ENCODE measurements at regions not wholly inside any gene's neighbourhood (a gene's known extent, or its start where the extent isn't known, plus 50 kb on each side); places are given as distances from the start of the nearest gene placed in this dataset.

- H3K4me2 ChIP-seq (ENCODE audit: low read length), result no peak overlapping the region
- POLR2A ChIA-PET, result no interaction called here
Measured at GRCh38 chr1:219492717-219493116, 120.2 kb downstream of the ZC3H11B start.

More at GRCh38 chr1:219492717-219493116, 120.2 kb downstream of the ZC3H11B start:
- ATAC-seq, result no peak
- intact Hi-C loops (cut with micrococcal nuclease), result no loop called here
- Histone ChIP-seq H3K9ac (ENCODE audit: low read length) (no peak overlapping the region), H3K9me3 (ENCODE audit: control insufficient read depth in 1 of 2, insufficient read depth in 1 of 2, low read depth in 1 of 2, low read length in 2 of 2) (no peaks in the 10 kb centered on the region), H3K79me2 (ENCODE audit: insufficient read depth, low read length) (no peaks in the 10 kb centered on the region), H4K20me1 (ENCODE audit: insufficient read depth) (no peaks in the 10 kb centered on the region), H3K9me2 (ENCODE audit: insufficient read depth) (no peaks in the 10 kb centered on the region), H2AFZ (ENCODE audit: low read depth, low read length, poor library complexity, severe bottlenecking) (no peak overlapping the region), H3K27ac (ENCODE audit: low read depth, low read length) (no peak overlapping the region), H3K4me3 (replicated peaks in 1 of 2; ENCODE audit: low read depth in 1 of 2, low read length in 2 of 2) (no peak overlapping the region), H3K27me3 (ENCODE audit: insufficient read depth, low read length) (no peaks in the 10 kb centered on the region), H3K36me3 (ENCODE audit: control insufficient read depth in 1 of 2, insufficient read depth in 2 of 2, low read length in 2 of 2) (no peaks in the 10 kb centered on the region), H3K4me1 (ENCODE audit: control insufficient read depth in 1 of 2, insufficient read depth in 2 of 2, low read length in 2 of 2) (no peaks in the 10 kb centered on the region)
- no TSS peak for BruUV-seq (replicated peaks)
- CTCF ChIA-PET, result no interaction called here
- DNase-seq (ENCODE audit: low read depth, low spot score), result no peak
- TF ChIP-seq YY1 (IDR thresholded peaks at IDR 0.05; ENCODE audit: extremely low read depth, insufficient replicate concordance, low read depth, low read length), result no peak
- TF ChIP-seq FOSL1 (IDR thresholded peaks at IDR 0.05; ENCODE audit: low read depth), result no peak
- TF ChIP-seq SP1 (IDR thresholded peaks at IDR 0.05; ENCODE audit: low read depth), result no peak
- no peak for TF ChIP-seq SIN3A (IDR thresholded peaks at IDR 0.05; ENCODE audit: low read depth)
- TF ChIP-seq CTCF (IDR thresholded peaks at IDR 0.05 in 2 of 3, conservative IDR thresholded peaks at IDR 0.05 in 1 of 3; ENCODE audit: borderline replicate concordance in 1 of 3, insufficient read depth in 1 of 3, low read depth in 2 of 3, low read length in 2 of 3), result no peak
- TF ChIP-seq CEBPB (IDR thresholded peaks at IDR 0.05; ENCODE audit: low read depth), result no peak
- TF ChIP-seq SRF (IDR thresholded peaks at IDR 0.05; ENCODE audit: low read depth), result no peak
- TF ChIP-seq REST (IDR thresholded peaks at IDR 0.05; ENCODE audit: low read depth), result no peak
- no peak for TF ChIP-seq RAD21 (IDR thresholded peaks at IDR 0.05; ENCODE audit: low read depth)
- no peak for TF ChIP-seq ZNF274 (IDR thresholded peaks at IDR 0.05; ENCODE audit: low read depth, low read length)
- TF ChIP-seq ATF3 (IDR thresholded peaks at IDR 0.05), result no peak
- TF ChIP-seq MAX (IDR thresholded peaks at IDR 0.05), result no peak
- no peak for TF ChIP-seq ELF1 (IDR thresholded peaks at IDR 0.05; ENCODE audit: borderline replicate concordance, low read depth)
- no peak for TF ChIP-seq ZFX (IDR thresholded peaks at IDR 0.05)
- TF ChIP-seq POLR2A (IDR thresholded peaks at IDR 0.05; ENCODE audit: borderline replicate concordance, extremely low read depth, insufficient read depth, insufficient read length), result no peak
- no peak for TF ChIP-seq TCF7L2 (IDR thresholded peaks at IDR 0.05; ENCODE audit: borderline replicate concordance, extremely low read depth, insufficient read depth, insufficient read length)
- no peak for TF ChIP-seq EGR1 (IDR thresholded peaks at IDR 0.05; ENCODE audit: low read depth)
- TF ChIP-seq POLR2AphosphoS5 (IDR thresholded peaks at IDR 0.05; ENCODE audit: low read depth, low read length), result no peak
- TF ChIP-seq EZH2 (IDR thresholded peaks at IDR 0.05), result no peak
- TF ChIP-seq EZH2phosphoT487 (IDR thresholded peaks at IDR 0.05; ENCODE audit: borderline replicate concordance), result no peak
- RAD21 ChIA-PET (ENCODE audit: low non-redundant PET in 1 of 2, low total read pairs in 2 of 2, uncharacterized antibody in 2 of 2, unreplicated experiment in 2 of 2), result no interaction called here

Measured in HCT116 (cell line).